Testis (tissue), 2 donors: ENCODE measurements at regions not wholly inside any gene's neighbourhood (a gene's known extent, or its start where the extent isn't known, plus 50 kb on each side); places are given as distances from the start of the nearest gene placed in this dataset.

ENCODE experiments used
- POLR2A ChIP-seq: fragments of 450-650 bp; IDR thresholded peaks from one replicate; pipeline ENCODE4 v1.6.1; 2017; ENCODE audit warnings: antibody characterized with exemption, mild to moderate bottlenecking, moderate library complexity
- TF ChIP-seq, protein P1 (sequence below), 3 experiments: fragments of 450-650 bp in 2 of 3; fragments of 200-600 bp in 1 of 3; sonication (generic) in 1 of 3; IDR thresholded peaks; one replicate each; pipeline ENCODE4 v1.5.1; 2016 to 2019; ENCODE audit warnings: antibody characterized with exemption in 3 of 3, mild to moderate bottlenecking in 2 of 3, moderate library complexity in 1 of 3

DNA sequence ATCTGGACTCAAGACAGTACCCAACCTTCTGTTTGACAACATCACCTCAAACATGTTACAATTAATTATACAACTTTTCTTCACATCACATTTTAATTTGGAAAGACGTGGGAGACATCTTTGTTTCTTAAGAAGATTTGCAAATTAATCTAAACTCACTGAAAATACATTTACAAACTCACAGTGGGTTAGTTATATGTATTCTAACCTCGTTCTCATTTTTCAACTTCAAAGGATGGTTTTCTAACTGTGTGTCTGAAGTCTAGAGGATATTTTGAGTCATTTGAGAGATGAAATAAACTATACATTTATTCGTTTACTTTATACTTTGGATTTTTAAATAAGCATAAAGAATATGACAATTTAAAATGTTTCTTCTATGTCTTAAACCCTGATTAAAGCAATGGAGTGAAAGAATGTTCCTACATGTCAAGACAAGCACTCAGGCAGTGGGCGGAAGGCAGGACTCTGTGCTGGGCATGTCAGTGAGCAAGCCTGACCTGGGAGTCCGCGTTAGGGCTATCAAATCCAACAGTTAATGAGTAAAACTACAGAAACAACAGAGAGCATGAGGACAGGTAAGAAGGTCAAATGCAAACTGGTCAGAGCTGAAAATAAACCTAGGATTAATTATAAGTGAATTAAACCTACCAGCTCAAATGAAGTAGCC is 76.5 kb upstream of the CTTNBP2NL start:
- TF ChIP-seq, protein P1, sequence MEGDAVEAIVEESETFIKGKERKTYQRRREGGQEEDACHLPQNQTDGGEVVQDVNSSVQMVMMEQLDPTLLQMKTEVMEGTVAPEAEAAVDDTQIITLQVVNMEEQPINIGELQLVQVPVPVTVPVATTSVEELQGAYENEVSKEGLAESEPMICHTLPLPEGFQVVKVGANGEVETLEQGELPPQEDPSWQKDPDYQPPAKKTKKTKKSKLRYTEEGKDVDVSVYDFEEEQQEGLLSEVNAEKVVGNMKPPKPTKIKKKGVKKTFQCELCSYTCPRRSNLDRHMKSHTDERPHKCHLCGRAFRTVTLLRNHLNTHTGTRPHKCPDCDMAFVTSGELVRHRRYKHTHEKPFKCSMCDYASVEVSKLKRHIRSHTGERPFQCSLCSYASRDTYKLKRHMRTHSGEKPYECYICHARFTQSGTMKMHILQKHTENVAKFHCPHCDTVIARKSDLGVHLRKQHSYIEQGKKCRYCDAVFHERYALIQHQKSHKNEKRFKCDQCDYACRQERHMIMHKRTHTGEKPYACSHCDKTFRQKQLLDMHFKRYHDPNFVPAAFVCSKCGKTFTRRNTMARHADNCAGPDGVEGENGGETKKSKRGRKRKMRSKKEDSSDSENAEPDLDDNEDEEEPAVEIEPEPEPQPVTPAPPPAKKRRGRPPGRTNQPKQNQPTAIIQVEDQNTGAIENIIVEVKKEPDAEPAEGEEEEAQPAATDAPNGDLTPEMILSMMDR (IDR thresholded peaks at IDR 0.05): no peak
- no peak for TF ChIP-seq POLR2A
